Activated CD4-positive, alpha-beta memory T cell treated with anti-CD3 and anti-CD28 coated beads, Interleukin-2, amount 10 ng/mL, durations not matched to agents 7 days and 5 days (primary cell): ENCODE measurements at regions not wholly inside any gene's neighbourhood (a gene's known extent, or its start where the extent isn't known, plus 50 kb on each side); places are given as distances from the start of the nearest gene placed in this dataset.

Experiments used
- CTCF ChIA-PET: fragments of 350-600 bp; sonication (Branson Sonifier 250); formaldehyde crosslinking; loops from one replicate; lab custom pipeline; 2021; ENCODE audit warnings: antibody characterized with exemption, inconsistent platforms; lab: Charles Lee
- POLR2A ChIA-PET: fragments of 350-600 bp; sonication (Branson Sonifier 250); formaldehyde crosslinking; loops from one replicate; lab custom pipeline; 2021; ENCODE audit warnings: antibody characterized with exemption; lab: Charles Lee
- DNase-seq: peaks from one replicate; pipeline ENCODE4 v3.0.0-alpha.2; 2020
- H3K27ac Mint-ChIP-seq: one replicate; pipeline ENCODE4 v1.8.0; 2021; ENCODE audit warnings: mild to moderate bottlenecking, mixed read lengths
- H3K27me3 Mint-ChIP-seq: one replicate; pipeline ENCODE4 v1.8.0; 2021; ENCODE audit warnings: mixed read lengths
- H3K36me3 Mint-ChIP-seq: one replicate; pipeline ENCODE4 v1.8.0; 2021; ENCODE audit warnings: low read depth, mixed read lengths
- H3K4me1 Mint-ChIP-seq: one replicate; pipeline ENCODE4 v1.8.0; 2021; ENCODE audit warnings: mixed read lengths
- H3K4me3 Mint-ChIP-seq: one replicate; pipeline ENCODE4 v1.8.0; 2021; ENCODE audit warnings: mild to moderate bottlenecking, mixed read lengths
- H3K9me3 Mint-ChIP-seq: one replicate; pipeline ENCODE4 v1.8.0; 2021; ENCODE audit warnings: mixed read lengths

DNA sequence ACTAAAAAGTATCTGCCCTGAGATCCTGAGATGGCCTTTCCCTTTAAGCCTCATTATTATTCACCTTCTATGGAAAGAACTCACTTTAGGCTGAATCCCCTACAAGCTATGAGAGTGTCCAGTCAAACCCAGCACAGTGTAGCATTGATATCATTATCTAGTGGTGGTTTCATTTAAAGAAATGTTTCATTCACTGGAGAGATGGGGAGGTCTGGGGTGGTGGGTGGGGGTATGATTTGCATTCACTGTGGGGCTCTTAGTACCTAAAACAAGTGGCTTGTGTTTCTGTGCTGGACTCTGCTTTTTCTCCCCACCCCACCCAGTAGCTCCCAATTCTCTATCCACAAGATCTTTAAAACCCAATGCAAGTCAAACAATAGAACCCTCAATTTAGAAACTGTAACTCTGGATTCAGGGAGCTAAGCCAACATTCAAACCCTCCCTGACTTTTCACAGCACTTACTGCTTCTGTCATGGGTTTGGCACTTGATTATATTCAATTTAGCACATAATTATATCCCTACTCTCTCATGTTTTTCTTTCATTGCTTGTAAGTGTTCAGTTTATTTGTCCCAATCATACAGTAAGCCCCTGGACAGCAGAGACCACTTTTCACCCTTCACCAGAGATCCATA, 310.5 kb upstream of the THBS1 start:
- Mint-ChIP-seq H3K27me3 (no peaks in the 10 kb centered on the region), H3K36me3 (no peaks in the 10 kb centered on the region), H3K27ac (no peak overlapping the region), H3K4me1 (no peaks in the 10 kb centered on the region), H3K4me3 (no peak overlapping the region), H3K9me3 (no peaks in the 10 kb centered on the region)
- DNase-seq: no peak
- ChIA-PET POLR2A (no interaction called here), CTCF (no interaction called here)

GRCh38 chr15:39270934-39271333, 309.9 kb upstream of the THBS1 start:
- ChIA-PET CTCF (no interaction called here), POLR2A (no interaction called here)
- Mint-ChIP-seq H3K9me3 (no peaks in the 10 kb centered on the region), H3K27me3 (no peaks in the 10 kb centered on the region), H3K4me1 (no peaks in the 10 kb centered on the region), H3K4me3 (no peak overlapping the region), H3K36me3 (no peaks in the 10 kb centered on the region), H3K27ac (no peak overlapping the region)
- no peak for DNase-seq

DNA sequence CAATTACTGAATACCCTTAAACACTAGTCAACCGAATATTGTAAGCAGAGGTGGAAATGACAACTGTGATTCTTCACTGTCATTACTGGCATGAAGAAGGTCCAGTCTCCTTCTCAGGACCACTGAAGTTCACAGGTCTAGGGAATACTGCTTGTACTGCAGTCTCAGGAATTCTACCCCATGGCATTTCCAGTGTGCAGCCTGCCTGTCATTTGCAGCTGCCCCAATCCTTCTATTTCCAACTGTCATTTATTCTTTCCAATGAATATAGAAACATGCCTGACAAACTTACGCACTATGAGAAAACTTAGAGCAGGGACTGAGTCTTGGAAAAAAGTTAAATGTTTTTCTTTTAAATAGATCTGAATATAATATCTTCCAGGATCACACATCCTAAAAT, 308.0 kb upstream of the THBS1 start:
- H3K9me3 Mint-ChIP-seq: no peaks in the 10 kb centered on the region
- DNase-seq: no peak
- ChIA-PET POLR2A (no interaction called here), CTCF (no interaction called here)
- H3K4me3 Mint-ChIP-seq: no peak overlapping the region
- no peaks in the 10 kb centered on the region for H3K4me1 Mint-ChIP-seq
- no peaks in the 10 kb centered on the region for H3K27me3 Mint-ChIP-seq
- H3K27ac Mint-ChIP-seq: no peak overlapping the region
- H3K36me3 Mint-ChIP-seq: no peaks in the 10 kb centered on the region

DNA sequence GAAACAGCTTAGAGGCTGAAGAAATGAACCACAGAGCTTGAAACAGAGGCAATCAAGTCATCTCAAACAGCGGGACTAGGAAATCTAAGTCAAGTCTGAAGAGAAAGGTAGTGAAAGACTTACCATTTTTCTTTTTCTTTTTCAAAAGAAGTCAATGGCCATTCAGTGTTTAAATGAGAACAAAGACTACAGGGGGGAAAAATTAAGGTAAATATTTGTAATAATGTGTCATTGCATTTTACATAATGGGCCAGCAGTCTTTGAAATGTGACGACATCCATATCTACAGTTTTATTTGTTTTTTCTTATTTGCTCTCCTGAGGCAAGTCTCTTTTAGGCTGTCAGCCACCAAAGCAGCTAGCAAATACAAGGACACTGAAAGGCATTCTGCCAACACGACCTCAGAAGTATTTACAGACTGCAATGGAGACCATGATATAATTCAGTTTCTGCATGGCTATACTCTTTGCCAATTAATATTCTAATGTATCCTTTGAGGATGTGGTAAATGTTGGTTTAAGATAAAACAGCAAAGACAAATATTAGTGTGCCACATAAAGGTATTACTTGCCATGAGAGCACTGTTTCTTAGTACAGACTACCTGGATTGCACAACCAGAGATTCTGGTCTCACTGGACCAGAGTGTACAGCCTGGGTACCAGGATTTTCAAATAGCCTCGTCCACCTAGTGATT, 307.0 kb upstream of the THBS1 start:
- Mint-ChIP-seq H3K4me1 (no peaks in the 10 kb centered on the region), H3K4me3 (no peak overlapping the region), H3K9me3 (no peaks in the 10 kb centered on the region), H3K36me3 (no peaks in the 10 kb centered on the region), H3K27me3 (no peaks in the 10 kb centered on the region), H3K27ac (no peak overlapping the region)
- POLR2A ChIA-PET: no interaction called here
- CTCF ChIA-PET: no interaction called here
- no peak for DNase-seq

DNA sequence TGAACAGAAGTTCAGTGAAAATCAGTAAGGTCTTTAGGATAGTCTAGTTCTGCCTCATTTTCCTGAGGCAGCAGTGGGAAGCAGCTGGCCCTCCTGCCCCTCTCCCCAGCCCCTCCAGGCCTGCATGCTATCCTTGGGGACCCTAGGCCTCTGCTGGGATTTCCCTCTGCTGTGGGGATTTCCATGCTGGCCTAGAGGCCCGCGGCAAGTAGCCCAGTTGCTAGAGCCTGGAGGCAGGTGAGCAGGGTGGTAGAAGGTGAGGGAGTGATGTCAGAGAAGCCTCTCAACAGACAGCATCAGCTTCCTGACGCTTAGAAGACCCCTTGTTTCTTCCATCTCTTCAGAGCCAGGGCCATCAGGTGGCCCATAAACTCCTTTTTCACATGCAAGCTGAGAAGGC, 305.8 kb upstream of the THBS1 start:
- DNase-seq: no peak
- no peaks in the 10 kb centered on the region for H3K27me3 Mint-ChIP-seq
- no peaks in the 10 kb centered on the region for H3K9me3 Mint-ChIP-seq
- H3K4me3 Mint-ChIP-seq: no peak overlapping the region
- ChIA-PET POLR2A (no interaction called here), CTCF (no interaction called here)
- no peak overlapping the region for H3K27ac Mint-ChIP-seq
- H3K36me3 Mint-ChIP-seq: no peaks in the 10 kb centered on the region
- H3K4me1 Mint-ChIP-seq: no peaks in the 10 kb centered on the region

DNA sequence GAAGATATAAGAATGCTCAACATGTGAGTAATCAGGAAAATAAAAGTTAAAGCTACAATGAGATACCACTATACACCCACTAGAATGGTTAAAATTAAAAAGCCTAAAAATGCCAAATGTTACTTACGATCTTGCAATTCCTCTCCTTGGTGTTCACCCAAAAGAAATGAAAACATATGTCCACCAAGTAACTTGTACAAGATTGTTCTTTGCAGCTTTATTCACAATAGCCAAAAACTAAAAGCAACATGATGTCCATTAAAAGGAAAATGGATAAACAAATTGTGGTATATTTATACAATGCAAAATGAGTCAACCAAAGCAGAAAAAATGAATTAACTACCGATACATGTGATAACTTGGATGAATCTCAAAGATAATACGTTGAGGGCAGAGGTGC, 301.6 kb upstream of the THBS1 start:
- CTCF ChIA-PET: no interaction called here
- Mint-ChIP-seq H3K4me3 (no peak overlapping the region), H3K4me1 (no peaks in the 10 kb centered on the region), H3K9me3 (no peaks in the 10 kb centered on the region), H3K27me3 (peaks cover 12% of the 10 kb centered on the region), H3K27ac (no peak overlapping the region), H3K36me3 (no peaks in the 10 kb centered on the region)
- POLR2A ChIA-PET: no interaction called here
- DNase-seq: no peak

DNA sequence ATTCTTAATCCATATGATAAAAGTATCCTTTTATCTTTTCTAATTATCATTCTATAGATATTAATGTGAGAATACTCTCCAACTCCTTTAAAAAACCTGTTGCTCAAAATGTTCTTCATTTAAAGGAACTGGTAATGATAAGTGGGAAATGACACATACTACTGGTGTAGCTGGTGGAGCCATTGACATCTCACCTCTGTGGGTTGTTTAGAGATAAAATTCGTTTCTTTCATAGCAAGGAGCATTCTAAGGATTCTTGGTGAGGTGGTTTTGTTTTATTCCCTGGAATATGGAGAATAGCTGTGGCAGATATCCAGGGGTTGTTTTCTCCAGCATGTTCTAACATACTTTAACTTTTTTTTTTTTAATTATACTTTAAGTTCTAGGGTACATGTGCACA, 299.8 kb upstream of the THBS1 start:
- ChIA-PET CTCF (no interaction called here), POLR2A (no interaction called here)
- Mint-ChIP-seq H3K4me1 (no peaks in the 10 kb centered on the region), H3K36me3 (no peaks in the 10 kb centered on the region), H3K27me3 (peaks cover 23% of the 10 kb centered on the region), H3K27ac (no peak overlapping the region), H3K4me3 (no peak overlapping the region), H3K9me3 (no peaks in the 10 kb centered on the region)
- DNase-seq: no peak

DNA sequence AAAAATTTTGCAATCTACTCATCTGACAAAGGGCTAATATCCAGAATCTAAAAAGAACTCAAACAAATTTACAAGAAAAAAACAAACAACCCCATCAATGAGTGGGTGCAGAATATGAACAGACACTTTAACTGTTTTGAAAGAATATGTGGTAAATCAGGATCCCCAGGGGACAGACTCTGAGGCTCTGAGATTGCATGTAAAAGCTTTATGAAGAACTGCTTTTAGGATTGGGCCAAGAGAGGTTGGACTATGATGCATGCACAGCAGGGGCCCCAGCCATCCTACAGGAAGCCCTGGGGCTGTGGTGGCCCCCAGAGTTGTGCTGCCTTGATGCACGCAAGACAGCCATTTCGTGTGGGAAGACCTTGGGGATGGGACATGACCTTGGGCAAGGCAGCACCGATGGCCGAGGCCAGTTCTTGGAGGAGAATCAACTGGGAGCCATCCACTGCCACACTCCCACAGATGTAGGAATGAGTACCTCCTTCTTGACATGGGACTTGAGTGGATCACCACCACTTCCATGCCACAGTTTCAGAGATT, 298.1 kb upstream of the THBS1 start:
- DNase-seq: no peak
- no peaks in the 10 kb centered on the region for H3K36me3 Mint-ChIP-seq
- H3K27ac Mint-ChIP-seq: no peak overlapping the region
- ChIA-PET POLR2A (no interaction called here), CTCF (no interaction called here)
- no peak overlapping the region for H3K4me3 Mint-ChIP-seq
- no peaks in the 10 kb centered on the region for H3K9me3 Mint-ChIP-seq
- no peaks in the 10 kb centered on the region for H3K4me1 Mint-ChIP-seq
- H3K27me3 Mint-ChIP-seq: peaks cover 35% of the 10 kb centered on the region

- CTCF ChIA-PET: no interaction called here
- Mint-ChIP-seq H3K9me3 (no peaks in the 10 kb centered on the region), H3K27ac (no peak overlapping the region), H3K4me1 (no peaks in the 10 kb centered on the region), H3K36me3 (no peaks in the 10 kb centered on the region), H3K27me3 (peaks cover 39% of the 10 kb centered on the region), H3K4me3 (no peak overlapping the region)
- POLR2A ChIA-PET: no interaction called here
- no peak for DNase-seq
Measured at GRCh38 chr15:39283531-39283930, 297.3 kb upstream of the THBS1 start.

- no peaks in the 10 kb centered on the region for H3K9me3 Mint-ChIP-seq
- ChIA-PET POLR2A (no interaction called here), CTCF (no interaction called here)
- no peak for DNase-seq
- no peak overlapping the region for H3K4me3 Mint-ChIP-seq
- peaks cover 42% of the 10 kb centered on the region for H3K27me3 Mint-ChIP-seq
- H3K36me3 Mint-ChIP-seq: no peaks in the 10 kb centered on the region
- H3K4me1 Mint-ChIP-seq: no peaks in the 10 kb centered on the region
- H3K27ac Mint-ChIP-seq: no peak overlapping the region
Measured at GRCh38 chr15:39285071-39285470, 295.8 kb upstream of the THBS1 start.

DNA sequence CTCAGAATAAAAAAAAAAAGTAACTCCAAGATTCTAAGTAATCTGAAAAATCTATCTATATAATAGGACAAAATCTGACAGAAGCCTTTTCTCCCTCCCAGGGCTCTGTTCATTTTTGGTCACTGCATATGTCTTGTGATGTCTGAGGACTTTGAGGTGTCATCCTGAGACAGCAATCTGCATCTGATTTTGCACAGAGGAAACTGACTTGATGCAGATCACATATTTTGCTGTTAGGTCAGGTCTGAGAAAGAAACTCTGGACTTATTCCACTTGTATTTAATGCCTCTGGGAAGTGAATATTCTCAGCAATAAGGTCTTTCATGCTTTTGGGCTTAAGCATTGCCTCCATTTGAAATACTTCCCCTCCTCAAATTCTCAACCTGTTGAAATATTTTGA, 295.2 kb upstream of the THBS1 start:
- no peaks in the 10 kb centered on the region for H3K36me3 Mint-ChIP-seq
- H3K27ac Mint-ChIP-seq: no peak overlapping the region
- H3K4me3 Mint-ChIP-seq: no peak overlapping the region
- ChIA-PET POLR2A (no interaction called here), CTCF (no interaction called here)
- H3K4me1 Mint-ChIP-seq: no peaks in the 10 kb centered on the region
- peaks cover 42% of the 10 kb centered on the region for H3K27me3 Mint-ChIP-seq
- no peak for DNase-seq
- H3K9me3 Mint-ChIP-seq: no peaks in the 10 kb centered on the region

- Mint-ChIP-seq H3K4me3 (no peak overlapping the region), H3K36me3 (no peaks in the 10 kb centered on the region), H3K27ac (no peak overlapping the region), H3K9me3 (no peaks in the 10 kb centered on the region), H3K27me3 (peaks cover 42% of the 10 kb centered on the region), H3K4me1 (no peaks in the 10 kb centered on the region)
- ChIA-PET CTCF (no interaction called here), POLR2A (no interaction called here)
- no peak for DNase-seq
Measured at GRCh38 chr15:39286706-39287105, 294.2 kb upstream of the THBS1 start.

- Mint-ChIP-seq H3K27me3 (peaks cover 38% of the 10 kb centered on the region), H3K9me3 (no peaks in the 10 kb centered on the region), H3K4me3 (no peak overlapping the region), H3K4me1 (no peaks in the 10 kb centered on the region), H3K27ac (no peak overlapping the region), H3K36me3 (no peaks in the 10 kb centered on the region)
- CTCF ChIA-PET: no interaction called here
- POLR2A ChIA-PET: no interaction called here
- DNase-seq: no peak
Measured at GRCh38 chr15:39287322-39288195, 293.3 kb upstream of the THBS1 start.
